ENCODE measurements at regions not wholly inside any gene's neighbourhood (a gene's known extent, or its start where the extent isn't known, plus 50 kb on each side); places are given as distances from the start of the nearest gene placed in this dataset.

DNA sequence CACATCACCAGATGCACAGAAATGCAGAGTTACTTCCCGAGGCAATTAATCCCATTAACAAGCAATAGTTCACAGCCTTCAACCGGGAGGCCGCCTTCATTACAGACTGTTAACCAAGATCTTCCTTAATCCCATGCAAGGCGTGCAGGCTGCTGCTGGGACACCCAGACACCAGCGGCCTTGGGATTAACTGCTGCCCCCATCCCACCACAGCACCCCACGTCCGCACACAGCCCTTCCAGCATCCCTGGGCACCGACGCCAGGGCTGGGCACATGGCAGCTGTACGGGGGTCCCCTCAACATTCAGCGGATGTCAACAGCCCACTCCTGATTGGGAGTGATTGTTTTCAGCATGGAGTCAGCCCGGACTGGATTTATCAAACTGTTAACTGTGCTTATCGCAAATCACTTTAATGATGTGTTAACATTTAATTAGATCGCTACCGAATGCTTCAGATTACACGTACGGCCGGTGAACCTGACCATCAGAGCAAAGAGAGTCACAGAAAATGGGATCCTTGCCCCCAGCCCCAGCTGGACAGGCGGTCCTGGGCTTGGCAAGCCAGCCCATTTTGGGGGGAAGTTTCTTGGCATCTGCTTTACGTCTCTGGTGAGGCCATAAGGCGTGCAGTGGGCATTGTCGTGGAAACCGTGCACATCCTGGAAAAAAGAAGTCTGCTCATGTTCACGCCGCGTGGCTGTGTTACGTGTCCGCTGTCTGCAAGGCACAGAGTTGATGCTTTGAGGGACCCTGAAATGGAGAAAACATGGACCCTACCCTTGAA, 126.4 kb downstream of the HMX1 start:
- ChIA-PET CTCF (no interaction called here), POLR2A (ENCODE audit: low non-redundant PET) (no interaction called here)
- no peak overlapping the region for H3K27ac ChIP-seq
- DNase-seq (ENCODE audit: low spot score), result no peak
- TF ChIP-seq, protein P1, sequence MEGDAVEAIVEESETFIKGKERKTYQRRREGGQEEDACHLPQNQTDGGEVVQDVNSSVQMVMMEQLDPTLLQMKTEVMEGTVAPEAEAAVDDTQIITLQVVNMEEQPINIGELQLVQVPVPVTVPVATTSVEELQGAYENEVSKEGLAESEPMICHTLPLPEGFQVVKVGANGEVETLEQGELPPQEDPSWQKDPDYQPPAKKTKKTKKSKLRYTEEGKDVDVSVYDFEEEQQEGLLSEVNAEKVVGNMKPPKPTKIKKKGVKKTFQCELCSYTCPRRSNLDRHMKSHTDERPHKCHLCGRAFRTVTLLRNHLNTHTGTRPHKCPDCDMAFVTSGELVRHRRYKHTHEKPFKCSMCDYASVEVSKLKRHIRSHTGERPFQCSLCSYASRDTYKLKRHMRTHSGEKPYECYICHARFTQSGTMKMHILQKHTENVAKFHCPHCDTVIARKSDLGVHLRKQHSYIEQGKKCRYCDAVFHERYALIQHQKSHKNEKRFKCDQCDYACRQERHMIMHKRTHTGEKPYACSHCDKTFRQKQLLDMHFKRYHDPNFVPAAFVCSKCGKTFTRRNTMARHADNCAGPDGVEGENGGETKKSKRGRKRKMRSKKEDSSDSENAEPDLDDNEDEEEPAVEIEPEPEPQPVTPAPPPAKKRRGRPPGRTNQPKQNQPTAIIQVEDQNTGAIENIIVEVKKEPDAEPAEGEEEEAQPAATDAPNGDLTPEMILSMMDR (conservative IDR thresholded peaks at IDR 0.05; ENCODE audit: low read depth), result no peak

DNA sequence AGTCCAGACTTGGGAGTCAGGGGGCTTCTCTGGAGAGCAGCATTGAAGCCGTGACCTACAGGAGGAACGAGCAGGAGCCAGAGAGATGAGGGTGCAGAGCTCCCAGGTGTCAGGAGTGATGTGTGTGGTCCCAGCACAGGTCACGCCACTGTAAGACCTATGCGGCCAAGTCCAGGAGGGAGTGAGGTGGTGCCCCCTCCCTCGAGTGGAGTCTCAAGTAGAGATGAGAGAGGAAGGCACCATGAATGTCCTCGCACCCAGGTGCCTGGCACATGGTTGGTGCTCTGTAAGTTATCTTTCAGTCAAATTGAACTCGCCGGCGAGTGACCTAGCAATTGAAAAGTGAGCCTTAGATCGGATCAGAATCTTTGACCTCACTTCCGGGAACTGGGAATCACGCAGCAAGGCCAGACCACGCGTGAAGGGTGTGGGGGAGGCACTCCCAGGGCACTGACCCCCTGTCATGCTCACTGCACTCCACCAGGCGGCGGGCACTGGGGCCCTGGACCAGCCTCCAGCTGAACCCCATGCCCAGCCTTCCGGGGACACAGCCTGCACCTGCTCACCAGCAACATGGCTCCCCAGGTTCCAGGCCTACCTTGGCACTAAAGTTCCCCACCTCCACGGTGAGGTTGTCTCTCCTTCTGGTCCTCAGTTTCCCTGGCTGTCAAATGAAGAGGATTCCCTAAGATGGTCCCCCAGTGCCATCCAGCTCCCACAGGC, 127.4 kb downstream of the HMX1 start:
- ChIA-PET POLR2A (ENCODE audit: low non-redundant PET) (no interaction called here), CTCF (no interaction called here)
- no peak for DNase-seq (ENCODE audit: low spot score)
- no peak overlapping the region for H3K27ac ChIP-seq
- TF ChIP-seq, protein P1 (conservative IDR thresholded peaks at IDR 0.05; ENCODE audit: low read depth), result no peak

DNA sequence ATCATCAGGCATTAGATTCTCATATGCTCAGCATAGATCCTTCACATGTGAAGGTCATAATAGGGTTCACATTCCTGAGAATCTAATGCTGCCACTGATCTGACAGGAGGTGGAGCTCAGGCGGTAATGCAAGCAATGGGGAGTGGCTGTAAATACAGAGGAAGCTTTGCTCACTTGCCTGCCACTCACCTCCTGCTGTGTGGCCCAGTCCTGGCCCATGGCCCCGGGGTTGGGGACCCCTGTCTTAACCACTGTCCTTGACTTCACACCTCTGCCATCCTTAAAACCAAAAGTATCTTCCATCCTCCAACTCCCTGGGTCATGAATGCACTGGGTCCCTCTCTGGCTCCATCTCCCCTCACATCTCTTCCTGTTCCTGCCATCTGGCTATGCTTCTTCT, 129.1 kb downstream of the HMX1 start:
- POLR2A ChIA-PET (ENCODE audit: low non-redundant PET), result no interaction called here
- CTCF ChIA-PET, result no interaction called here
- H3K27ac ChIP-seq, result no peak overlapping the region
- TF ChIP-seq, protein P1 (conservative IDR thresholded peaks at IDR 0.05; ENCODE audit: low read depth), result no peak
- no peak for DNase-seq (ENCODE audit: low spot score)

DNA sequence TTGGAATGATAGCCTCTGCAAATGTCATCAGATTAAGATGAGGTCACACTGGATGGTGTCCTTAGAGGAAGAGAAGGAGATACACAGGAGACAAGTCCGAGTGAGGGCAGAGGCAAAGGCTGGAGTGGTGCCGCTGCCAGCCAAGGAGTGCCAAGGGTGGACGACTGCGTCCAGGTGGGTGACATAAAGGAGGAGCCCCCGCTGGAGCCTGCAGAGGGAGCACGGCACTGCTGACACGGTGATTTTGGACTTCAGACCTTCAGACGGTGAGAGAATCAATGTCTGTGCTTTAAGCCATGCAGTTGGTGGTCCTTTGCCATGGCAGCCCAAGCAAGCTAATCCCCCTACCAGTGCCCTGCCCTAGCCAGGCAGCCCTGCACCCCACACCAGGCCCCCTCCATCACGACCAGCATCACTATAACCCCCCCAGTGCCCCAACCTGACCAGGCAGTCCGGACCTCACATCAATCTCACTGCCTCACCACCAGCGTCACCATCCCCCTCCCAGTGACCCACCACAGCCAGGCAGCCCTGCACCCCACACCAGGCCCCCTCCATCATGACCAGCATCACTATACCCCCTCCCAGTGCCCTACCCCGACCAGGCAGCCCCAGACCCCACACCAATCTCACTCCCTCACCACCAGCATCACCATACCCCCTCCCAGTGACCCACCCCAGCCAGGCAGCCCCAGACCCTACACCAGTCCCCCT, 130.0 kb downstream of the HMX1 start:
- ChIA-PET CTCF (no interaction called here), POLR2A (ENCODE audit: low non-redundant PET) (no interaction called here)
- DNase-seq (ENCODE audit: low spot score), result no peak
- TF ChIP-seq, protein P1 (conservative IDR thresholded peaks at IDR 0.05; ENCODE audit: low read depth), result no peak
- H3K27ac ChIP-seq, result no peak overlapping the region

DNA sequence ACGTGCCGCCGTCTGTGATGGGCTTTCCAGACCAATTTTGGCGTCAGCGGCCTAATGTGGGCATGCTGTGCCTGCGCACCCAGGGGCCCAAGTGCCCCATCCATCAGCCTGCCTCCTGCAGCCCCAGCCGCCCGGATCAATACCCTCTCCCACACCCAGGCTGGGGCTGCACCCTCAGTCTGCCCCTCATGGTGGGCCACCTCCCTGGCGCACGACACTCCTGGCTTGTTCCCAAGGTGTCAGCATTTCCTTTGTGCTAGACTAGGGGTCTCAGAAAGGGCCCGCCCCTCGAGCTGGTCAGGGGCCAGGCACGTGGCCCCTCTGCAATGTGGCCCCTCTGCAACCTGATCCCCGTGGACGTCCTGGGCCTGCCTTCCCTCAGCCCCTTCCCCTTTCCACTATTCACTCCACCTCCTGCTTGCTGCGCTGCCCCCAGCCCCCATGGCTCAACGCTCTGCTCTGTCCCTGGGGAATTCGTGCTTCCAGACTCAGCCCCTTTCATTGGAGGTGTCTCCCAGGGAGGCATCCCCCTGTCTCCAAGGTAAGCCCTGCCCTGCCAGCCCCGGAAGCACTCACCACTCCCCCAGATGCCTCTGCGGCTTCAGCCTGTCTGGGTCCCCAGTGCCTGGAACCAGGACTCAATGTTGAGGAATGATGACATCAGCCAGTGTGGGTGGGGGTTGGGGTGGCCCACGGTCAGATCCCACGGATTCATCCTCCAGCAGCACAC, 130.8 kb downstream of the HMX1 start:
- POLR2A ChIA-PET (ENCODE audit: low non-redundant PET), result no interaction called here
- H3K27ac ChIP-seq, result no peak overlapping the region
- TF ChIP-seq, protein P1 (conservative IDR thresholded peaks at IDR 0.05; ENCODE audit: low read depth), result no peak
- CTCF ChIA-PET, result no interaction called here
- DNase-seq (ENCODE audit: low spot score), result no peak

Data from RWPE1 (cell line).